ENCODE measurements at regions not wholly inside any gene's neighbourhood (a gene's known extent, or its start where the extent isn't known, plus 50 kb on each side); places are given as distances from the start of the nearest gene placed in this dataset.

DNA sequence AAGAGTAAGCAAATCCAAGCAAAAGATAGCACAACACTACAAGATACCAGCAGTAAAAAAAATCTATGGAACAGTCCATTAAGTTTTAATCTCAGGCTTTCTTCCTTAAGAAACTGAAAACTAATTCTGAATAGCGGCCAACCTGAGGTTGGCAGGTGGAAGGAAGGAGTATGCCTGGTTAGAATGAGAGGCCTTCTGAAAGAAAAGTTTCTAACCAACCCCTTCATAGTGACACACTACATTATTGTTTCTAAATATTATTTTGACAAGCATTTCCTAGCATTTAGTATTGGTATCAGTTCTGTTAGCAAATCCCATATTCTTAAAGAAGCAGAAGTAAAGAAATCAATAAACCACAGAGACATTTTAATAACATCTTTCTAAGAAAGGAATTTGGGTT lies 205.7 kb upstream of the PTBP2 start:
- TF ChIP-seq, protein P1, sequence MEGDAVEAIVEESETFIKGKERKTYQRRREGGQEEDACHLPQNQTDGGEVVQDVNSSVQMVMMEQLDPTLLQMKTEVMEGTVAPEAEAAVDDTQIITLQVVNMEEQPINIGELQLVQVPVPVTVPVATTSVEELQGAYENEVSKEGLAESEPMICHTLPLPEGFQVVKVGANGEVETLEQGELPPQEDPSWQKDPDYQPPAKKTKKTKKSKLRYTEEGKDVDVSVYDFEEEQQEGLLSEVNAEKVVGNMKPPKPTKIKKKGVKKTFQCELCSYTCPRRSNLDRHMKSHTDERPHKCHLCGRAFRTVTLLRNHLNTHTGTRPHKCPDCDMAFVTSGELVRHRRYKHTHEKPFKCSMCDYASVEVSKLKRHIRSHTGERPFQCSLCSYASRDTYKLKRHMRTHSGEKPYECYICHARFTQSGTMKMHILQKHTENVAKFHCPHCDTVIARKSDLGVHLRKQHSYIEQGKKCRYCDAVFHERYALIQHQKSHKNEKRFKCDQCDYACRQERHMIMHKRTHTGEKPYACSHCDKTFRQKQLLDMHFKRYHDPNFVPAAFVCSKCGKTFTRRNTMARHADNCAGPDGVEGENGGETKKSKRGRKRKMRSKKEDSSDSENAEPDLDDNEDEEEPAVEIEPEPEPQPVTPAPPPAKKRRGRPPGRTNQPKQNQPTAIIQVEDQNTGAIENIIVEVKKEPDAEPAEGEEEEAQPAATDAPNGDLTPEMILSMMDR (IDR thresholded peaks at IDR 0.05), result no peak
- TF ChIP-seq POLR2A (IDR thresholded peaks at IDR 0.05; ENCODE audit: low read depth), result no peak
